GM12872 (cell line): ENCODE measurements at regions not wholly inside any gene's neighbourhood (a gene's known extent, or its start where the extent isn't known, plus 50 kb on each side); places are given as distances from the start of the nearest gene placed in this dataset.

ENCODE experiments used
- CTCF ChIP-seq: IDR thresholded peaks from 3 replicates; pipeline ENCODE4 v1.5.1; 2011; ENCODE audit warnings: low read depth, mild to moderate bottlenecking, low read length, moderate library complexity; ENCODE audit not compliant: insufficient read depth

GRCh38 chr1:187038784-187039183 is 210.0 kb downstream of the PLA2G4A start:
- TF ChIP-seq CTCF = no peak

- TF ChIP-seq CTCF = no peak
Measured at GRCh38 chr1:187041104-187041503, 212.4 kb downstream of the PLA2G4A start.

GRCh38 chr1:187042538-187042937 is 213.8 kb downstream of the PLA2G4A start:
- no peak for TF ChIP-seq CTCF

GRCh38 chr1:187044411-187044810 is 215.7 kb downstream of the PLA2G4A start:
- no peak for TF ChIP-seq CTCF

DNA sequence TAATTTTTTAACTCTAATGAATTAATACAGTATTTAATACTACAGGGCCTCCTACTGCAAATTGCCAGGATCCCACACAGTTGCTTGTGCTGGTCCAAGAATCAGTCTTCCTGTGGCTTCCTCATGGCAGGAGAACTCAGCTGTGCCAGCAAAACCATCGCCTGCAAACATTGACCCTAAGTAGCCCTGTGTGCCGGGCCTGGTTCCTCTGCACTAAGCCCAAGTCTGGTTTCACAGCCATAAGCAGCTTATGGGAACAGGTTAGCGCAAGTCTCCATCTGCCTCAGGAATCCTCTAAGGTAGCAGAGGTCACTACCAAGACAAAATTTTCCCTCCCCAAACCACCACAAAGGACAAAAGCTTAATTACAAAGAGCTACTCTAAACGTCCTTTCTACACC is 216.6 kb downstream of the PLA2G4A start:
- TF ChIP-seq CTCF = no peak

DNA sequence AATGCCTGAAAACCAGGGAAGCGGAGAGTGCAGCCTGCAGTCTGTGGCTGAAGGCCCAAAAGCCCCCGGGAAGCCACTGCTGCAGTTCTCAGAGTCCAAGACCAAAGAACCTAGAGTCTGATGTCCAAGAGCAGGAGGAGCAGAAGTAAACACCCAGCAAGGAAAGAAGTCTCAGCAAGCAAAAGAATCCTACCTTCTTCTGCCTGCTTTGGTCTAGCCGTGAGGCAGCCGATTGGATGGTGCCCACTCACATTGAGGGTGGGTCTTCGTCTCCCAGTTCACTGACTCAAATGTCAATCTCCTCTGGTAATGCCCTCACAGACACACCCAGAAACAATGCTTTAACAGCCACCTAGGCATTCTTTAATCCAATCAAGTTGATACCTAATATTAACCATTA is 217.5 kb downstream of the PLA2G4A start:
- TF ChIP-seq CTCF = no peak

DNA sequence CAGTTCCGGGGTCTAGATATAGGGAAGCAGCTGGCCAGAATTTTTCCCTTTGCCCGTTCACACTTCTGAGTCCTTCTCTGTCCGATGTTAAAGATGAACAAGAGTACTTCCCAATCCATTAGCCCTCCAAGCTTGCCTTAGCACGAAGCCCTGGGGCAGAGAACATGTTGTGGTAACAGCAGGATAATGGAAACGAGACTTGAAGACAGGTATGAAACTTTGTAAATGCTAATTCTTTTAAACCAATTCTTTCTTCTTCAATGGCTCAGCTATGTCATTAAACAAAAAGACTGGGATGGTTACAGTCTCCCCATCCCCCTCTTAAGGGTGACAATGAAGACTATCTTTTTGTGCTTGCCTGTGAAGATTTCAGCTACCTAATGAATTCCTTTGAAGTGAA is 218.5 kb downstream of the PLA2G4A start:
- TF ChIP-seq CTCF = no peak
